Astrocyte (in vitro differentiated cells and primary cell): ENCODE measurements at regions not wholly inside any gene's neighbourhood (a gene's known extent, or its start where the extent isn't known, plus 50 kb on each side); places are given as distances from the start of the nearest gene placed in this dataset.

Experiments
- EZH2 ChIP-seq: IDR thresholded peaks from 2 replicates; pipeline ENCODE4 v1.6.1; 2012; ENCODE audit warnings: mild to moderate bottlenecking, low read length, inconsistent platforms; ENCODE audit not compliant: insufficient read depth
- TF ChIP-seq, protein P1 (sequence below): IDR thresholded peaks from 2 replicates; pipeline ENCODE4 v1.5.1; 2011; ENCODE audit warnings: low read depth, mild to moderate bottlenecking, inconsistent platforms, low read length, moderate library complexity; ENCODE audit not compliant: insufficient read depth

DNA sequence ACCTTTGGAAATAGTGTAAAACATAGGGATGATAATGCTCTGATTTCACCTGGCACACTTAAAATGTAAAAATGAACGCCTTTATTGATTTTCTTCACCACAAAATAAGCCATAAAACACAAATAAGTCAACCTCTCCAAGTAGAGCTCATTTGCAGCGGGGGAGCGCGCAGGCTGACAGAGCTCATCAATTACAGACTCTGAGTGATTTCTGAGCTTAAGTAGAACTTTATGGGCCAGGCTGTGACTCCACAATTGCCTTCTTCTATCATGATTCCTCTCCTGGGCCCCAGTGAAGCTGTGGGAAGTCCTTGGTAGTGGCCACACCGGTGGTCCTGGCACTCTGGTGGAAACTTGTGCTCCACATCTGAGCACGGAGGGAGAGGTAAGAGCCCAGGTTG, 789.0 kb upstream of the RAB6C start:
- TF ChIP-seq, protein P1, sequence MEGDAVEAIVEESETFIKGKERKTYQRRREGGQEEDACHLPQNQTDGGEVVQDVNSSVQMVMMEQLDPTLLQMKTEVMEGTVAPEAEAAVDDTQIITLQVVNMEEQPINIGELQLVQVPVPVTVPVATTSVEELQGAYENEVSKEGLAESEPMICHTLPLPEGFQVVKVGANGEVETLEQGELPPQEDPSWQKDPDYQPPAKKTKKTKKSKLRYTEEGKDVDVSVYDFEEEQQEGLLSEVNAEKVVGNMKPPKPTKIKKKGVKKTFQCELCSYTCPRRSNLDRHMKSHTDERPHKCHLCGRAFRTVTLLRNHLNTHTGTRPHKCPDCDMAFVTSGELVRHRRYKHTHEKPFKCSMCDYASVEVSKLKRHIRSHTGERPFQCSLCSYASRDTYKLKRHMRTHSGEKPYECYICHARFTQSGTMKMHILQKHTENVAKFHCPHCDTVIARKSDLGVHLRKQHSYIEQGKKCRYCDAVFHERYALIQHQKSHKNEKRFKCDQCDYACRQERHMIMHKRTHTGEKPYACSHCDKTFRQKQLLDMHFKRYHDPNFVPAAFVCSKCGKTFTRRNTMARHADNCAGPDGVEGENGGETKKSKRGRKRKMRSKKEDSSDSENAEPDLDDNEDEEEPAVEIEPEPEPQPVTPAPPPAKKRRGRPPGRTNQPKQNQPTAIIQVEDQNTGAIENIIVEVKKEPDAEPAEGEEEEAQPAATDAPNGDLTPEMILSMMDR: no peak
- no peak for TF ChIP-seq EZH2
